HepG2 (cell line): ENCODE measurements at regions not wholly inside any gene's neighbourhood (a gene's known extent, or its start where the extent isn't known, plus 50 kb on each side); places are given as distances from the start of the nearest gene placed in this dataset.

Experiments used
- ATAC-seq: fragments of 200-7000 bp; cut with Tn5 transposase; 3 replicates; pipeline ENCODE4 v1.9.1; 2020; ENCODE audit warnings: mild to moderate bottlenecking, moderate library complexity
- BruUV-seq: library from RNA; stranded (reverse); fragments of 400-500 nt; replicated peaks from 2 replicates; lab custom pipeline; 2021; lab: Mats Ljungman, UMichigan
- CTCF ChIA-PET: fragments of 300-600 bp; formaldehyde crosslinking; extraction: SDS; loops from one replicate; lab custom pipeline; 2021; ENCODE audit warnings: low total read pairs, inconsistent platforms, low intra/inter-chr PET ratio; lab: Yijun Ruan, JAX
- POLR2A ChIA-PET: fragments of 350-600 bp; sonication (Branson Sonifier 250); formaldehyde crosslinking; loops from one replicate; lab custom pipeline; 2020; ENCODE audit warnings: antibody characterized with exemption, inconsistent platforms; lab: Yijun Ruan, JAX
- DNase-seq: peaks from one replicate; pipeline ENCODE4 v3.0.0-alpha.2; 2015; ENCODE audit warnings: low spot score
- FAIRE-seq: peaks from 3 replicates; lab custom pipeline; 2011; peaks lifted over from hg19 to GRCh38; lab: Jason Lieb, UNC
- H2AFZ ChIP-seq: one replicate; pipeline ENCODE4 v1.6.1; 2011; ENCODE audit warnings: low read length, inconsistent platforms
- H3K27ac ChIP-seq: fragments of 300-600 bp; 3 replicates; pipeline ENCODE4 v1.8.0; 2011; ENCODE audit warnings: mixed run types, mild to moderate bottlenecking, mixed read lengths, low read length, inconsistent platforms; ENCODE audit not compliant: insufficient read depth; ENCODE audit errors: extremely low read length
- H3K27me3 ChIP-seq, 2 experiments: fragments of 200-600 bp in 1 of 2; 2 replicates in 1 of 2; 3 replicates in 1 of 2; pipeline versions ENCODE4 v1.6.0 to v1.8.0; 2011; ENCODE audit warnings: low read length in 2 of 2, mild to moderate bottlenecking in 2 of 2, moderate library complexity in 2 of 2, inconsistent platforms in 1 of 2; ENCODE audit not compliant: insufficient read depth in 2 of 2, control insufficient read depth in 1 of 2
- H3K36me3 ChIP-seq, 2 experiments: fragments of 200-600 bp in 1 of 2; replicated peaks in 1 of 2; 2 replicates in 1 of 2; 3 replicates in 1 of 2; pipeline versions ENCODE4 v1.5.1 to v1.8.0; 2011; ENCODE audit warnings: low read length in 2 of 2, inconsistent platforms in 1 of 2; ENCODE audit not compliant: insufficient read depth in 2 of 2, control insufficient read depth in 1 of 2
- H3K4me1 ChIP-seq: 2 replicates; pipeline ENCODE4 v1.5.1; 2012; ENCODE audit warnings: low read length, inconsistent platforms; ENCODE audit not compliant: insufficient read depth
- H3K4me2 ChIP-seq: 2 replicates; pipeline ENCODE4 v1.6.0; 2011; ENCODE audit warnings: low read depth, low read length, inconsistent platforms
- H3K4me3 ChIP-seq, 3 experiments: fragments of 200-600 bp in 1 of 3; sonication (generic), shearing (Covaris generic) in 1 of 3; replicated peaks in 1 of 3; 2 replicates each; pipeline ENCODE4 v1.5.1; 2011 to 2016; ENCODE audit warnings: low read length in 3 of 3, inconsistent platforms in 2 of 3, low read depth in 2 of 3, mild to moderate bottlenecking in 2 of 3, control low read depth in 1 of 3, mixed read lengths in 1 of 3; ENCODE audit not compliant: insufficient read depth in 1 of 3
- H3K79me2 ChIP-seq: one replicate; pipeline ENCODE4 v1.6.1; 2011; ENCODE audit warnings: low read length, inconsistent platforms; ENCODE audit not compliant: insufficient read depth
- H3K9ac ChIP-seq: 2 replicates; pipeline ENCODE4 v1.6.0; 2011; ENCODE audit warnings: mild to moderate bottlenecking, low read depth, low read length, inconsistent platforms; ENCODE audit not compliant: insufficient read depth
- H3K9me3 ChIP-seq: 2 replicates; pipeline ENCODE4 v1.5.1; 2012; ENCODE audit warnings: mild to moderate bottlenecking, low read length
- H4K20me1 ChIP-seq: 2 replicates; pipeline ENCODE4 v1.6.0; 2011; ENCODE audit warnings: inconsistent platforms, mild to moderate bottlenecking, low read length, moderate library complexity; ENCODE audit not compliant: insufficient read depth
- CC2D1A ChIP-seq: sonication (generic); formaldehyde crosslinking; IDR thresholded peaks from 2 replicates; pipeline ENCODE4 v1.8.1; 2023; ENCODE audit warnings: mild to moderate bottlenecking, missing genetic modification reagents
- MAFF ChIP-seq: IDR thresholded peaks from 2 replicates; pipeline ENCODE4 v1.6.1; 2011; ENCODE audit warnings: low read depth, low read length, improper control_type of control experiment
- MEIS2 ChIP-seq: sonication (generic); formaldehyde crosslinking; IDR thresholded peaks from 2 replicates; pipeline ENCODE4 v1.9.0; 2021; ENCODE audit warnings: mild to moderate bottlenecking, missing genetic modification reagents
- MXD4 ChIP-seq: IDR thresholded peaks from 2 replicates; pipeline ENCODE4 v1.6.1; 2016; ENCODE audit warnings: mild to moderate bottlenecking, missing biosample characterization, missing genetic modification reagents
- NFE2L1 ChIP-seq: sonication (generic); formaldehyde crosslinking; IDR thresholded peaks from 2 replicates; pipeline ENCODE4 v1.4.0; 2020; ENCODE audit warnings: missing genetic modification reagents, mild to moderate bottlenecking, borderline replicate concordance
- ZNF724P ChIP-seq: sonication (generic); formaldehyde crosslinking; IDR thresholded peaks from 2 replicates; pipeline ENCODE4 v1.8.0; 2022; ENCODE audit warnings: missing genetic modification reagents, borderline replicate concordance
- WGBS: methylation state at CpG from one replicate; pipeline ENCODE4 v1.1.6; 2017; ENCODE audit warnings: low lambda C conversion rate; 5-methylcytosine and 5-hydroxymethylcytosine counted together
- in situ Hi-C: cut with HindIII; loops from 2 replicates; pipeline ENCODE4 v1.10.0; 2017; ENCODE audit warnings: low pct_unique_long_range_greater_than_20kb; ENCODE audit not compliant: extremely low pct_ligation_motif_present
- intact Hi-C: fragments of 100-400 bp; cut with micrococcal nuclease; formaldehyde crosslinking; loops from one replicate; pipeline ENCODE4 v1.10.0; 2022; ENCODE audit not compliant: unreplicated experiment
- TF ChIP-seq, protein P1 (sequence below): sonication (generic); formaldehyde crosslinking; IDR thresholded peaks from 2 replicates; pipeline ENCODE4 v1.4.0; 2020; ENCODE audit warnings: missing genetic modification reagents, borderline replicate concordance
- TF ChIP-seq, protein P2 (sequence below), 2 experiments: sonication (generic) in 1 of 2; formaldehyde crosslinking in 1 of 2; IDR thresholded peaks; 2 replicates each; pipeline versions ENCODE4 v1.4.0 to v1.6.1; 2018 to 2020; ENCODE audit warnings: missing genetic modification reagents in 2 of 2, borderline replicate concordance in 1 of 2, low read depth in 1 of 2, mild to moderate bottlenecking in 1 of 2, missing biosample characterization in 1 of 2
- TF ChIP-seq, protein P3 (sequence below): sonication (generic); formaldehyde crosslinking; IDR thresholded peaks from 2 replicates; pipeline ENCODE4 v1.5.0; 2020; ENCODE audit warnings: mild to moderate bottlenecking, missing genetic modification reagents, borderline replicate concordance

DNA sequence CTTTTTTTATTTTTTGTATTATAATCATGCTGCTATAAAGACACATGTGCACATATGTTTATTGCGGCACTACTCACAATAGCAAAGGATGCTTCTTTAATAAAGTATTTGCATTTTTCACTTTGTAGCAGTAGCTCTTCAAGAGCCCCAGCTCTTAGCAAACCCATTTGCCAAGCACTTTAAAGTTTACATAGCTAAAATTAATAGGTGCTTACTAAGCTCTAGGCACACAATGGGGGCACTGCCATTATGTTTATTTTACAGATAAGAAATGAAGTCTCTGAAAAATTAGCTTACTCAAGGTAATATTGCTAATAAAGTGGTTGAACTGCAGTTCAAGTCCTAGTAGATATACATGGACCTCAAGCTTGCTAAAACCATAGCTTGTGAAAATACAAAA is 230.3 kb upstream of the ARHGAP24 start:
- H3K4me2 ChIP-seq, result no peak overlapping the region
- no TSS peak for BruUV-seq
- H4K20me1 ChIP-seq, result no peaks in the 10 kb centered on the region
- intact Hi-C loops (no loop called here), in situ Hi-C loops (no loop called here)
- no peak for TF ChIP-seq MEIS2 (CRISPR knock-in tag)
- TF ChIP-seq MXD4 (CRISPR knock-in tag), result no peak
- TF ChIP-seq NFE2L1 (CRISPR knock-in tag), result no peak
- TF ChIP-seq CC2D1A (CRISPR knock-in tag), result no peak
- TF ChIP-seq ZNF724P (CRISPR knock-in tag), result no peak
- TF ChIP-seq, protein P1, sequence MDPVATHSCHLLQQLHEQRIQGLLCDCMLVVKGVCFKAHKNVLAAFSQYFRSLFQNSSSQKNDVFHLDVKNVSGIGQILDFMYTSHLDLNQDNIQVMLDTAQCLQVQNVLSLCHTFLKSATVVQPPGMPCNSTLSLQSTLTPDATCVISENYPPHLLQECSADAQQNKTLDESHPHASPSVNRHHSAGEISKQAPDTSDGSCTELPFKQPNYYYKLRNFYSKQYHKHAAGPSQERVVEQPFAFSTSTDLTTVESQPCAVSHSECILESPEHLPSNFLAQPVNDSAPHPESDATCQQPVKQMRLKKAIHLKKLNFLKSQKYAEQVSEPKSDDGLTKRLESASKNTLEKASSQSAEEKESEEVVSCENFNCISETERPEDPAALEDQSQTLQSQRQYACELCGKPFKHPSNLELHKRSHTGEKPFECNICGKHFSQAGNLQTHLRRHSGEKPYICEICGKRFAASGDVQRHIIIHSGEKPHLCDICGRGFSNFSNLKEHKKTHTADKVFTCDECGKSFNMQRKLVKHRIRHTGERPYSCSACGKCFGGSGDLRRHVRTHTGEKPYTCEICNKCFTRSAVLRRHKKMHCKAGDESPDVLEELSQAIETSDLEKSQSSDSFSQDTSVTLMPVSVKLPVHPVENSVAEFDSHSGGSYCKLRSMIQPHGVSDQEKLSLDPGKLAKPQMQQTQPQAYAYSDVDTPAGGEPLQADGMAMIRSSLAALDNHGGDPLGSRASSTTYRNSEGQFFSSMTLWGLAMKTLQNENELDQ, result no peak
- TF ChIP-seq, protein P2, sequence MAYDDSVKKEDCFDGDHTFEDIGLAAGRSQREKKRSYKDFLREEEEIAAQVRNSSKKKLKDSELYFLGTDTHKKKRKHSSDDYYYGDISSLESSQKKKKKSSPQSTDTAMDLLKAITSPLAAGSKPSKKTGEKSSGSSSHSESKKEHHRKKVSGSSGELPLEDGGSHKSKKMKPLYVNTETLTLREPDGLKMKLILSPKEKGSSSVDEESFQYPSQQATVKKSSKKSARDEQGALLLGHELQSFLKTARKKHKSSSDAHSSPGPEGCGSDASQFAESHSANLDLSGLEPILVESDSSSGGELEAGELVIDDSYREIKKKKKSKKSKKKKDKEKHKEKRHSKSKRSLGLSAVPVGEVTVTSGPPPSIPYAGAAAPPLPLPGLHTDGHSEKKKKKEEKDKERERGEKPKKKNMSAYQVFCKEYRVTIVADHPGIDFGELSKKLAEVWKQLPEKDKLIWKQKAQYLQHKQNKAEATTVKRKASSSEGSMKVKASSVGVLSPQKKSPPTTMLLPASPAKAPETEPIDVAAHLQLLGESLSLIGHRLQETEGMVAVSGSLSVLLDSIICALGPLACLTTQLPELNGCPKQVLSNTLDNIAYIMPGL (CRISPR knock-in tag; IDR thresholded peaks at IDR 0.05; ENCODE audit: borderline replicate concordance in 1 of 2, low read depth in 1 of 2), result no peak
- TF ChIP-seq, protein P3, sequence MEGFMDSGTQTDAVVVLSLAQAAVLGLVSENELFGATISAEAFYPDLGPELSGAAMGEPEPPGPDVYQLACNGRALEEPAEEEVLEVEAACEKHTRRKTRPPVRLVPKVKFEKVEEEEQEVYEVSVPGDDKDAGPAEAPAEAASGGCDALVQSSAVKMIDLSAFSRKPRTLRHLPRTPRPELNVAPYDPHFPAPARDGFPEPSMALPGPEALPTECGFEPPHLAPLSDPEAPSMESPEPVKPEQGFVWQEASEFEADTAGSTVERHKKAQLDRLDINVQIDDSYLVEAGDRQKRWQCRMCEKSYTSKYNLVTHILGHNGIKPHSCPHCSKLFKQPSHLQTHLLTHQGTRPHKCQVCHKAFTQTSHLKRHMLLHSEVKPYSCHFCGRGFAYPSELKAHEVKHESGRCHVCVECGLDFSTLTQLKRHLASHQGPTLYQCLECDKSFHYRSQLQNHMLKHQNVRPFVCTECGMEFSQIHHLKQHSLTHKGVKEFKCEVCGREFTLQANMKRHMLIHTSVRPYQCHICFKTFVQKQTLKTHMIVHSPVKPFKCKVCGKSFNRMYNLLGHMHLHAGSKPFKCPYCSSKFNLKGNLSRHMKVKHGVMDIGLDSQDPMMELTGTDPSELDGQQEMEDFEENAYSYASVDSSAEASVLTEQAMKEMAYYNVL, result no peak
- no peak for TF ChIP-seq MAFF
- no peaks in the 10 kb centered on the region for H3K36me3 ChIP-seq
- H3K9ac ChIP-seq, result no peak overlapping the region
- FAIRE-seq (no peak), ATAC-seq (no peak), DNase-seq (no peak)
- H3K27ac ChIP-seq, result no peak overlapping the region
- ChIA-PET CTCF (no interaction called here), POLR2A (no interaction called here)
- 56% methylated on average over 1 of the region's 1 CpG for WGBS
- no peak overlapping the region for H3K4me3 ChIP-seq
- no peaks in the 10 kb centered on the region for H3K79me2 ChIP-seq
- H3K4me1 ChIP-seq, result no peaks in the 10 kb centered on the region
- H3K9me3 ChIP-seq, result no peaks in the 10 kb centered on the region
- no peaks in the 10 kb centered on the region for H3K27me3 ChIP-seq
- no peak overlapping the region for H2AFZ ChIP-seq
